Heart left ventricle (tissue), 16 donors: ENCODE measurements at regions not wholly inside any gene's neighbourhood (a gene's known extent, or its start where the extent isn't known, plus 50 kb on each side); places are given as distances from the start of the nearest gene placed in this dataset.

Experiments
- ATAC-seq, 4 donors: fragments of 200-7000 bp; cut with Tn5 transposase; one replicate each; pipeline ENCODE4 v1.9.1; 2020 to 2022; ENCODE audit warnings: moderate library complexity in 4 of 4, mild to moderate bottlenecking in 3 of 4, moderate number of reproducible peaks in 1 of 4
- DNase-seq, 5 donors: peaks; one replicate each; pipeline ENCODE4 v3.0.0-alpha.2; 2020
- H3K27ac ChIP-seq, 12 donors: fragments of 200-600 bp; sonication (generic) in 4 of 12; one replicate each; pipeline versions ENCODE4 v1.5.0 to v1.8.0; 2016 to 2022; ENCODE audit warnings: mild to moderate bottlenecking in 2 of 12
- H3K27me3 ChIP-seq, 9 donors: fragments of 200-600 bp; sonication (generic) in 2 of 9; one replicate each; pipeline versions ENCODE4 v1.5.1 to v1.8.0; 2016 to 2022; ENCODE audit warnings: mild to moderate bottlenecking in 3 of 9
- H3K36me3 ChIP-seq, 9 donors: fragments of 200-600 bp; sonication (generic) in 2 of 9; one replicate each; pipeline versions ENCODE4 v1.5.0 to v1.8.0; 2018 to 2022; ENCODE audit warnings: mild to moderate bottlenecking in 2 of 9
- H3K4me1 ChIP-seq, 12 donors: fragments of 200-600 bp; sonication (generic) in 4 of 12; one replicate each; pipeline versions ENCODE4 v1.5.0 to v1.8.0; 2016 to 2022; ENCODE audit warnings: mild to moderate bottlenecking in 3 of 12
- H3K4me3 ChIP-seq, 12 donors: fragments of 200-600 bp; sonication (generic) in 4 of 12; one replicate each; pipeline versions ENCODE4 v1.5.0 to v1.8.0; 2017 to 2022; ENCODE audit warnings: mild to moderate bottlenecking in 9 of 12, moderate library complexity in 4 of 12
- H3K9me3 ChIP-seq, 12 donors: fragments of 200-600 bp; sonication (generic) in 4 of 12; one replicate each; pipeline versions ENCODE4 v1.5.0 to v1.8.0; 2016 to 2022; ENCODE audit warnings: mild to moderate bottlenecking in 1 of 12
- CTCF ChIP-seq, 12 donors: fragments of 200-600 bp; sonication (generic) in 4 of 12; IDR thresholded peaks; one replicate each; pipeline versions ENCODE4 v1.5.0 to v1.8.0; 2018 to 2022; ENCODE audit warnings: antibody characterized with exemption in 12 of 12, mild to moderate bottlenecking in 5 of 12
- POLR2A ChIP-seq, 2 donors: fragments of 450-650 bp; IDR thresholded peaks; one replicate each; pipeline ENCODE4 v1.6.1; 2017; ENCODE audit warnings: antibody characterized with exemption in 2 of 2, mild to moderate bottlenecking in 2 of 2, moderate library complexity in 2 of 2
- WGBS, 4 donors: extraction: QIAGEN DNeasy Blood & Tissue Kit in 2 of 4; methylation state at CpG; one replicate each; pipeline versions ENCODE4 v1.1.5 to v1.1.7; 2013 to 2018; 5-methylcytosine and 5-hydroxymethylcytosine counted together
- intact Hi-C, 10 donors: fragments of 100-400 bp; cut with DNase I; formaldehyde crosslinking; loops; one replicate each; pipeline versions ENCODE4 v1.11.1 to v1.14.2; 2022
- donor health status: ischemic (EF 13 %, LVEDD 7.1; RV severe dilation, severe dysfunction).
- donor health status: healthy with polysubstance abuse.
- donor health status: DM: no; HTN: yes; CAD: no.
- donor health status: DM: no; HTN: no; CAD: no.
- donor health status: ischemic (EF 25% LVEDD 6.9; RV normal size, moderate dysfunction).
- donor health status: ischemic (EF 25% LVEDD 5.7; RV mildly dilated, moderate dysfunction).
- donor health status: healthy.
- donor health status: DM: yes; HTN: yes; CAD: no.
- donor health status: ischemic (EF 35%, LVEDD 5.7; RV mildly dilated, moderate dysfunction).
- donor health status: nonischemic (EF 11% LVEDD 7.7; RV severe dilation, severe dysfunction).
- donor health status: DM: yes; HTN: yes; CAD: no.
- donor health status: PGD.
- donor health status: ischemic (EF 29% LVEDD 5.4; RV normal size, mild dysfunction).
- donor health status: nonischemic (EF 23%, LVEDD 6.1; RV moderate dilation, normal function).

- no peak overlapping the region for H3K4me3 ChIP-seq
- TF ChIP-seq POLR2A (IDR thresholded peaks at IDR 0.05), result no peak
- ATAC-seq (no peak), DNase-seq (no peak)
- H3K4me1 ChIP-seq, result no peaks in the 10 kb centered on the region
- no peak overlapping the region for H3K27ac ChIP-seq
- H3K9me3 ChIP-seq, result peaks cover 0 to 3% (median 0%) of the 10 kb centered on the region in 12 donors
- H3K36me3 ChIP-seq, result no peaks in the 10 kb centered on the region
- intact Hi-C loops, result no loop called here
- H3K27me3 ChIP-seq, result no peaks in the 10 kb centered on the region
Measured at GRCh38 chr11:39443424-39444022, 2015.9 kb downstream of the LRRC4C start.

GRCh38 chr11:39442177-39442576 is 2017.3 kb downstream of the LRRC4C start:
- WGBS, 4 donors, result 80 to 89% (median 85%) methylated on average over 1 to 20 of the region's 20 CpGs
- Histone ChIP-seq H3K27ac (no peak overlapping the region), H3K9me3 (peaks cover 0 to 3% (median 0%) of the 10 kb centered on the region in 12 donors), H3K36me3 (no peaks in the 10 kb centered on the region), H3K4me3 (no peak overlapping the region), H3K4me1 (no peaks in the 10 kb centered on the region), H3K27me3 (no peaks in the 10 kb centered on the region)
- ATAC-seq (no peak), DNase-seq (no peak)
- intact Hi-C loops, result no loop called here
- TF ChIP-seq POLR2A (IDR thresholded peaks at IDR 0.05) (no peak), CTCF (IDR thresholded peaks at IDR 0.05) (no peak)

- intact Hi-C loops, result no loop called here
- H3K36me3 ChIP-seq, result no peaks in the 10 kb centered on the region
- no peaks in the 10 kb centered on the region for H3K9me3 ChIP-seq
- no peak overlapping the region for H3K27ac ChIP-seq
- TF ChIP-seq POLR2A (IDR thresholded peaks at IDR 0.05) (no peak), CTCF (IDR thresholded peaks at IDR 0.05) (no peak)
- no peak for ATAC-seq
- WGBS, 4 donors, result 83 to 94% (median 87%) methylated on average over 3 of the region's 3 CpGs
- no peak overlapping the region for H3K4me3 ChIP-seq
- H3K27me3 ChIP-seq, result no peaks in the 10 kb centered on the region
- no peak for DNase-seq
- H3K4me1 ChIP-seq, result no peaks in the 10 kb centered on the region
Measured at GRCh38 chr11:39435641-39436040, 2023.8 kb downstream of the LRRC4C start.

- WGBS, 4 donors, result 36 to 51% (median 44%) methylated on average over 1 of the region's 1 CpG
Measured at GRCh38 chr11:39434466-39434865, 2025.0 kb downstream of the LRRC4C start.

More at GRCh38 chr11:39434466-39434865, 2025.0 kb downstream of the LRRC4C start:
- DNase-seq (no peak), ATAC-seq (no peak)
- Histone ChIP-seq H3K9me3 (no peaks in the 10 kb centered on the region), H3K4me3 (no peak overlapping the region), H3K36me3 (no peaks in the 10 kb centered on the region), H3K4me1 (no peaks in the 10 kb centered on the region), H3K27ac (no peak overlapping the region), H3K27me3 (no peaks in the 10 kb centered on the region)
- TF ChIP-seq POLR2A (IDR thresholded peaks at IDR 0.05) (no peak), CTCF (IDR thresholded peaks at IDR 0.05) (no peak)
- intact Hi-C loops, result no loop called here
